GM12864 (cell line): ENCODE measurements at regions not wholly inside any gene's neighbourhood (a gene's known extent, or its start where the extent isn't known, plus 50 kb on each side); places are given as distances from the start of the nearest gene placed in this dataset.

ENCODE experiments used
- DNase-seq: peaks from one replicate; pipeline ENCODE4 v3.0.0-alpha.2; 2011; ENCODE audit warnings: low read depth
- H3K4me3 ChIP-seq: 2 replicates; pipeline ENCODE4 v1.5.1; 2011; ENCODE audit warnings: mild to moderate bottlenecking, low read depth, low read length, control low read depth
- CTCF ChIP-seq: IDR thresholded peaks from 2 replicates; pipeline ENCODE4 v1.5.1; 2011; ENCODE audit warnings: low read depth, mild to moderate bottlenecking, moderate library complexity, low read length, control low read depth, inconsistent platforms; ENCODE audit errors: missing control alignments

- no peak for DNase-seq
- TF ChIP-seq CTCF = no peak
- H3K4me3 ChIP-seq = no peak overlapping the region
Observed at GRCh38 chr6:139695361-139695760, 320.9 kb upstream of the CITED2 start.

- DNase-seq = no peak
- no peak for TF ChIP-seq CTCF
- no peak overlapping the region for H3K4me3 ChIP-seq
Observed at GRCh38 chr6:139693735-139694134, 319.3 kb upstream of the CITED2 start.

GRCh38 chr6:139690007-139690406 is 315.6 kb upstream of the CITED2 start:
- H3K4me3 ChIP-seq = no peak overlapping the region
- TF ChIP-seq CTCF = no peak
- DNase-seq = no peak

GRCh38 chr6:139687055-139687454 is 312.6 kb upstream of the CITED2 start:
- no peak for TF ChIP-seq CTCF
- DNase-seq = no peak

GRCh38 chr6:139686308-139686707 is 311.9 kb upstream of the CITED2 start:
- no peak overlapping the region for H3K4me3 ChIP-seq
- no peak for DNase-seq
- no peak for TF ChIP-seq CTCF

More at GRCh38 chr6:139687055-139687454, 312.6 kb upstream of the CITED2 start:
- H3K4me3 ChIP-seq = no peak overlapping the region

GRCh38 chr6:139685009-139685408 is 310.6 kb upstream of the CITED2 start:
- H3K4me3 ChIP-seq = no peak overlapping the region
- TF ChIP-seq CTCF = no peak
- DNase-seq = no peak

- no peak overlapping the region for H3K4me3 ChIP-seq
- no peak for DNase-seq
- no peak for TF ChIP-seq CTCF
Observed at GRCh38 chr6:139680819-139681218, 306.4 kb upstream of the CITED2 start.
